Mucosa of descending colon (tissue), 3 donors: ENCODE measurements at regions not wholly inside any gene's neighbourhood (a gene's known extent, or its start where the extent isn't known, plus 50 kb on each side); places are given as distances from the start of the nearest gene placed in this dataset.

Source experiments
- ATAC-seq: fragments of 200-7000 bp; cut with Tn5 transposase; one replicate; pipeline ENCODE4 v1.9.1; 2020; ENCODE audit warnings: mild to moderate bottlenecking, moderate library complexity
- DNase-seq, 3 donors: peaks; one replicate each; pipeline ENCODE4 v3.0.0-alpha.2; 2020
- H3K36me3 ChIP-seq: fragments of 200-600 bp; one replicate; pipeline ENCODE4 v1.8.0; 2021; ENCODE audit warnings: low read depth, mild to moderate bottlenecking
- H3K4me1 ChIP-seq: fragments of 200-600 bp; one replicate; pipeline ENCODE4 v1.8.0; 2021; ENCODE audit warnings: low read depth, mild to moderate bottlenecking
- H3K4me3 ChIP-seq: fragments of 200-600 bp; one replicate; pipeline ENCODE4 v1.8.0; 2021; ENCODE audit warnings: mild to moderate bottlenecking
- H3K9me3 ChIP-seq: fragments of 200-600 bp; one replicate; pipeline ENCODE4 v1.8.0; 2021; ENCODE audit warnings: mild to moderate bottlenecking
- CTCF ChIP-seq: fragments of 200-600 bp; IDR thresholded peaks from one replicate; pipeline ENCODE4 v1.8.0; 2022; ENCODE audit warnings: antibody characterized with exemption, mild to moderate bottlenecking
- intact Hi-C, 2 donors: fragments of 100-400 bp; cut with DNase I in 1 of 2; cut with micrococcal nuclease in 1 of 2; formaldehyde crosslinking; loops; one replicate each; pipeline versions ENCODE4 v1.11.0 to v1.11.1; 2022; cut with DNase I, micrococcal nuclease
- donor health status: DM: no; HTN: no; CAD: no; lungs with moderate emphysema.
- donor health status: DM: no; HTN: no; CAD: no.
- donor health status: DM: no; HTN: yes; CAD: no.

GRCh38 chr18:42211201-42211600, 256.2 kb downstream of the PIK3C3 start:
- Histone ChIP-seq H3K4me3 (no peak overlapping the region), H3K36me3 (peaks cover 3% of the 10 kb centered on the region), H3K9me3 (no peaks in the 10 kb centered on the region), H3K4me1 (no peaks in the 10 kb centered on the region)
- TF ChIP-seq CTCF = no peak
- no peak for ATAC-seq
- intact Hi-C loops = no loop called here
- DNase-seq = no peak

DNA sequence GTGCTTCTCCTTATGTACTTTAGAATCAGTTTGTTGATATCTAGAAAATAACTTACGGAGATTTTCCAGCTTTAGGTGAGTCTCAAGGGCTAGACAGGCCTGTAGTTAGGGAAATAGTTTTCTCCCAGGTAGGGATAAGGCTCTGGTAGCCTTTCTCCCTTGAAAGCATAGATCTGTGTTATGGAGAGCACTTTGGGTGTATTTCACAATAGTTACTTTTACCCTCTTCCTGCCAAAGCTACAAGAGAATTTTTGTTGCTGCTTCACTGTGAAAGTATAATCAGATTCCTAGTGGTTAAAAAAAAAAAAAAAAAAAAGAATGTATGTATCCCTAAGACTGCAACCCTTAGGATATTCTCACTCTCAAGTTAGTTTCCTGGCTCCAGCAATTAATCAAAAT, 267.5 kb downstream of the PIK3C3 start:
- intact Hi-C loops = no loop called here
- Histone ChIP-seq H3K9me3 (no peaks in the 10 kb centered on the region), H3K4me3 (no peak overlapping the region), H3K36me3 (no peaks in the 10 kb centered on the region), H3K4me1 (no peaks in the 10 kb centered on the region)
- ATAC-seq (no peak), DNase-seq (no peak)
- TF ChIP-seq CTCF = no peak

DNA sequence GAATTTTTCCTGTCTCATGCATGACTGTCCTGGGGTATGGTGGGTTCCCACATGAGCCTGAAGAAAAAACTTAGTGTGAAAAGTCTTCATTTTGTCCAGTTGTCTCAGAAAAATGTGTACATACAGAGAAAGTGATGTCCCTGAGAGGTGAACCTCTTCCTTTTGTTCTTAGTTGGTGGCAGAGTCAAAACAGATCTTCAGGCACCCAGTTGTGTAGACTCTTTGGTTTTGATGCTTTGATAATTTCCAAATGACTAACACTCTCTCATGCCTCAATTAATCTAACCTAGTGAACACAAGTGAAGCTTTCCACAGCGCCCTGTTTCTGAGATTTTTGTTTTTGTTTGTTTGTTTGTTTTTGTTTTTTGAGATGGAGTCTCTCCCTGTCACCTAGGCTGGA, 273.5 kb downstream of the PIK3C3 start:
- no peak for DNase-seq
- no peaks in the 10 kb centered on the region for H3K9me3 ChIP-seq
- no peaks in the 10 kb centered on the region for H3K36me3 ChIP-seq
- no peak for ATAC-seq
- H3K4me3 ChIP-seq = no peak overlapping the region
- no peaks in the 10 kb centered on the region for H3K4me1 ChIP-seq
- intact Hi-C loops = no loop called here
- TF ChIP-seq CTCF = no peak

- no peak for TF ChIP-seq CTCF
- no peak for ATAC-seq
- DNase-seq = no peak
- H3K9me3 ChIP-seq = no peaks in the 10 kb centered on the region
- H3K4me3 ChIP-seq = no peak overlapping the region
- intact Hi-C loops = no loop called here
- no peaks in the 10 kb centered on the region for H3K36me3 ChIP-seq
- H3K4me1 ChIP-seq = no peaks in the 10 kb centered on the region
These were observed 274.5 kb downstream of the PIK3C3 start for GRCh38 chr18:42229211-42230210.

GRCh38 chr18:42230636-42231035, 275.6 kb downstream of the PIK3C3 start:
- no peaks in the 10 kb centered on the region for H3K4me1 ChIP-seq
- no peaks in the 10 kb centered on the region for H3K36me3 ChIP-seq
- intact Hi-C loops = no loop called here
- H3K4me3 ChIP-seq = no peak overlapping the region
- ATAC-seq (no peak), DNase-seq (no peak)
- TF ChIP-seq CTCF = no peak
- H3K9me3 ChIP-seq = no peaks in the 10 kb centered on the region
